C4-2B (cell line): ENCODE measurements at regions not wholly inside any gene's neighbourhood (a gene's known extent, or its start where the extent isn't known, plus 50 kb on each side); places are given as distances from the start of the nearest gene placed in this dataset.
"Not testable (repeated sequence)": the region's sequence is repeated elsewhere in the genome, so short reads cannot be mapped to it uniquely, and the experiment has no call there.

Experiments used
- CTCF ChIP-seq: fragments of 450-650 bp; conservative IDR thresholded peaks from 2 replicates; pipeline ENCODE4 v1.5.1; 2017; ENCODE audit warnings: mild to moderate bottlenecking
- ZFX ChIP-seq: fragments of 450-650 bp; IDR thresholded peaks from 2 replicates; pipeline ENCODE4 v1.6.1; 2017

DNA sequence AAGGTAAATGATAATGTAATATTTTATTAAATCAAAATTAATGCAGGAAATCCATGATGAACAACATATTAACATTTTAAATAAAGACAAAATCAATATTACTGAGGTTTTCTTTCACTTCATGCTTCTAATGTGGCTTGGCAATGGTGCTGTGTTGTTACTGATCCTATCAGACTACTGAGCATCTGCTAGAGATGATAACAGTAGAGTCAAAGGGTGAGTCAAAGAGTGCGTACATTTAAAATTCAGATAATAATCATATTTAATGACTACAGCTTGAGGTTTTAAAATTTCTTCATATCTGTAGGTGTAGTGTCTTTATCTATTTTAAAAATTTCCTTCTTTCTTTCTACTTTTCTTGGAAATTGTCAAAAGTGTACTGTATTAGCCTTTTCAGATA, 1628.1 kb upstream of the DEFB115 start:
- not testable (repeated sequence) for TF ChIP-seq CTCF, ZFX
